GM23248 (cell line): ENCODE measurements at regions not wholly inside any gene's neighbourhood (a gene's known extent, or its start where the extent isn't known, plus 50 kb on each side); places are given as distances from the start of the nearest gene placed in this dataset.

ENCODE experiments used
- DNase-seq: peaks from one replicate; pipeline ENCODE4 v3.0.0-alpha.2; 2015
- H2AFZ ChIP-seq: fragments of 200-600 bp; sonication (generic); 2 replicates; pipeline ENCODE4 v1.6.1; 2016; ENCODE audit warnings: antibody characterized with exemption
- H3F3A ChIP-seq: fragments of 200-600 bp; sonication (generic); 2 replicates; pipeline ENCODE4 v1.6.1; 2016; ENCODE audit warnings: mild to moderate bottlenecking, antibody characterized with exemption, mixed run types; ENCODE audit not compliant: insufficient read depth
- H3K27ac ChIP-seq: fragments of 200-600 bp; sonication (generic); 2 replicates; pipeline ENCODE4 v1.5.1; 2016; ENCODE audit warnings: mild to moderate bottlenecking
- H3K27me3 ChIP-seq: fragments of 200-600 bp; sonication (generic); replicated peaks from 2 replicates; pipeline ENCODE4 v1.6.1; 2016; ENCODE audit warnings: mild to moderate bottlenecking; ENCODE audit not compliant: insufficient read depth
- H3K36me3 ChIP-seq: fragments of 200-600 bp; sonication (generic); 2 replicates; pipeline ENCODE4 v1.6.1; 2016; ENCODE audit warnings: low read depth, mild to moderate bottlenecking
- H3K4me1 ChIP-seq: fragments of 200-600 bp; sonication (generic); 2 replicates; pipeline ENCODE4 v1.6.1; 2016; ENCODE audit warnings: mild to moderate bottlenecking; ENCODE audit not compliant: insufficient read depth
- H3K4me2 ChIP-seq: fragments of 200-600 bp; sonication (generic); one replicate; pipeline ENCODE4 v1.6.1; 2016; ENCODE audit warnings: mild to moderate bottlenecking; ENCODE audit not compliant: unreplicated experiment
- H3K4me3 ChIP-seq: fragments of 200-600 bp; sonication (generic); 2 replicates; pipeline ENCODE4 v1.5.1; 2016; ENCODE audit warnings: mild to moderate bottlenecking
- H3K79me2 ChIP-seq: fragments of 200-600 bp; sonication (generic); 2 replicates; pipeline ENCODE4 v1.6.1; 2016; ENCODE audit warnings: mild to moderate bottlenecking; ENCODE audit not compliant: insufficient read depth
- H3K9ac ChIP-seq: fragments of 200-600 bp; sonication (generic); 2 replicates; pipeline ENCODE4 v1.6.1; 2016; ENCODE audit warnings: mild to moderate bottlenecking
- H3K9me2 ChIP-seq: fragments of 200-600 bp; sonication (generic); 2 replicates; pipeline ENCODE4 v1.6.1; 2016; ENCODE audit warnings: mixed run types, mild to moderate bottlenecking, moderate library complexity; ENCODE audit not compliant: insufficient read depth
- H3K9me3 ChIP-seq: fragments of 200-600 bp; sonication (generic); one replicate; pipeline ENCODE4 v1.6.1; 2017; ENCODE audit warnings: low read depth
- H4K20me1 ChIP-seq: fragments of 200-600 bp; sonication (generic); 2 replicates; pipeline ENCODE4 v1.6.0; 2016; ENCODE audit not compliant: insufficient read depth
- EZH2 ChIP-seq: fragments of 200-600 bp; sonication (generic); IDR thresholded peaks from 2 replicates; pipeline ENCODE4 v1.6.1; 2018; ENCODE audit warnings: antibody characterized with exemption, mild to moderate bottlenecking; ENCODE audit not compliant: insufficient read depth, poor library complexity, severe bottlenecking
- EZH2phosphoT487 ChIP-seq: fragments of 200-600 bp; sonication (generic); IDR thresholded peaks from 2 replicates; pipeline ENCODE4 v1.6.1; 2018; ENCODE audit warnings: antibody characterized with exemption, moderate library complexity, mild to moderate bottlenecking, low read depth; ENCODE audit not compliant: insufficient read depth
- WGBS, 2 experiments: methylation state at CpG; one replicate each; pipeline ENCODE4 v1.1.6; 2015 to 2017; ENCODE audit warnings: low lambda C conversion rate in 2 of 2, low coverage in 1 of 2; ENCODE audit errors: missing lambda C conversion rate in 2 of 2; 5-methylcytosine and 5-hydroxymethylcytosine counted together
- in situ Hi-C: fragments of 300-500 bp; cut with MboI; formaldehyde crosslinking; loops from 2 replicates; pipeline ENCODE4 v1.15.0; 2020

DNA sequence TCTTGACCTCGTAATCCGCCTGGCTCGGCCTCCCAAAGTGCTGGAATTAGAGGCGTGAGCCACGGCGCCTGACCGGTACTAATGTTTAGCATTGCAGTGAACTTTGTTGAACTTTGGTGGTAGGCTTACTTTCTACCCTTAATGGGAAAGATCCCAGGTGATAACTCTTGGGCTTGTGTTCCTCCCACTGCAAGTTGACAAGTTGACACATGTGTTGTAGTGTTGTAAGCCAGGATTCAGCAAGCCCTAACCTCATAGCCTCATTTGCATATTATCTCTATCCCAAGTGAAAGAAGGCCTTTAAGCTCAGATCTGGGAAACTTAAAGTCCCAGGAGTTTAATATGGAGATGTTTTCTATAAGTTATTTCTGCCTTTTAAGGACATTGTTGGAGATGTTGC, 80.0 kb upstream of the CLCN4 start:
- Histone ChIP-seq H2AFZ (no peak overlapping the region), H3K9me2 (no peaks in the 10 kb centered on the region), H3K4me2 (no peak overlapping the region), H3K27ac (no peak overlapping the region), H3K4me1 (no peaks in the 10 kb centered on the region; the same call in 1 of the 2 replicates), H3K9me3 (no peaks in the 10 kb centered on the region), H3K27me3 (no peaks in the 10 kb centered on the region), H3K79me2 (no peaks in the 10 kb centered on the region), H3K4me3 (no peak overlapping the region), H4K20me1 (no peaks in the 10 kb centered on the region), H3F3A (no peaks in the 10 kb centered on the region), H3K36me3 (no peaks in the 10 kb centered on the region), H3K9ac (no peak overlapping the region)
- no peak for TF ChIP-seq EZH2phosphoT487
- no peak for TF ChIP-seq EZH2
- in situ Hi-C loops = no loop called here
- no peak for DNase-seq
- WGBS, 2 experiments = 99 to 100% methylated on average over 7 of the region's 7 CpGs

DNA sequence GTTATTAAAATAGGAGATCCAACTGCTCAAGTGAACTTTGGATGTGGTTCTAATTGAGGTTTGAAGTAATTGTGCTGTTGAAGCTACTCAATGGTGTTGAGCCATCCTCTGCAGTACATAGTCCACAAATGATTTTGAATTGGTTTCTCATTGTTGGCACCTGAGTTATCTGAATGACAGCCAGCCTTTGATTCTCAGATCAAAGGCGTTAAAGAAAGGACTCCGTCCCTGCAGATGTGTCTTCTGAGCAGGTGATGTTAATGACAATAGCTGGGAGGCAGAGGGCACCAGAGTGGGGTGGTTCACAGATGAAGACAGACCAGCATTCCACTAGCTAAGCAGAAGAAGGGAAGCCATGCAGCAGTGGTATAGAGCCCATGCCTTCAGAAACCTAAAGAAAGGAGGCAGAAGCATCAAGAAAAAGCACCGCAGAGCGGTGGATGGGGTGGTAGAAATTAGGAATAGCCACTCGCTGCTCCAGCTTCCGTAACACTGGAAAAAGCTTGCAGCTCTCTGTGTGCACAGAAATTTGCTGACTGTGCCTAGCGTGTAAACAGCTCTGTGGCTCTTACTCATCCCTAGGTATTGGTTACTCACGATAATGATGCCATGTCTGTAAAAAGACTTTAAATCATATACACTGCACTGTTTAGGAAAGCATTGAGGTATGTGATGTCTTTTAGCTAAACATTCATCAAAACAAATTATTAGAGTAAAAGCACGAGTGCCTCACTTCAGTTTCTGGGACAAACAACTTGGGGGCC, 79.2 kb upstream of the CLCN4 start:
- Histone ChIP-seq H3K27ac (no peak overlapping the region), H2AFZ (no peak overlapping the region), H3K4me1 (no peaks in the 10 kb centered on the region; the same call in 1 of the 2 replicates), H3K36me3 (no peaks in the 10 kb centered on the region), H3K9ac (no peak overlapping the region), H4K20me1 (no peaks in the 10 kb centered on the region), H3K27me3 (no peaks in the 10 kb centered on the region), H3F3A (no peaks in the 10 kb centered on the region), H3K4me2 (no peak overlapping the region), H3K79me2 (no peaks in the 10 kb centered on the region), H3K4me3 (no peak overlapping the region), H3K9me3 (no peaks in the 10 kb centered on the region), H3K9me2 (no peaks in the 10 kb centered on the region)
- TF ChIP-seq EZH2 (no peak), EZH2phosphoT487 (no peak)
- peak; percentile 71 for DNase-seq
- in situ Hi-C loops = no loop called here
- WGBS, 2 experiments = 75 to 78% methylated on average over 9 of the region's 9 CpGs

DNA sequence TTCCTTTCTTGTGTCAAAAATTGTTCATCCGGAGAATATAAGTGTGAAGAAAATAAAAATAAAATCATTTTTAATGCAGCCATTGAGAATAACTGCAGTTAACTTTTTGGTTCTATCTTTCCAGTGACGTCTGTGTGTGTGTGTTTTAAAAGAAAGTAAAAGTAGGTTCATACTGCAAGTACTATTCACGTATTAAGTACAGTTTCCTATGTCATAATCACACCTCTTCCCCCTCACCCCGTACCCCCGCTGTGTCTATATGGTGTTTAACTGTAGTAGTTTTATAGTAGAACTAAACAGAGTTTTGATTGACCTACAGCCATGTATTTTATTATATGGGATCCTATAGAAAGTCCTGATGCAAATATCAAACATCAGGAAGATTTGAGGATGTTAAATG, 78.5 kb upstream of the CLCN4 start:
- Histone ChIP-seq H2AFZ (no peak overlapping the region), H3K27me3 (no peaks in the 10 kb centered on the region), H4K20me1 (no peaks in the 10 kb centered on the region), H3K27ac (no peak overlapping the region), H3K4me2 (no peak overlapping the region), H3F3A (no peaks in the 10 kb centered on the region), H3K9me3 (no peaks in the 10 kb centered on the region), H3K4me3 (no peak overlapping the region), H3K9ac (no peak overlapping the region), H3K4me1 (no peaks in the 10 kb centered on the region; the same call in 1 of the 2 replicates), H3K9me2 (no peaks in the 10 kb centered on the region), H3K79me2 (no peaks in the 10 kb centered on the region), H3K36me3 (no peaks in the 10 kb centered on the region)
- 92 to 98% methylated on average over 5 of the region's 5 CpGs for WGBS, 2 experiments
- in situ Hi-C loops = no loop called here
- no peak for DNase-seq
- TF ChIP-seq EZH2 = no peak
- no peak for TF ChIP-seq EZH2phosphoT487

DNA sequence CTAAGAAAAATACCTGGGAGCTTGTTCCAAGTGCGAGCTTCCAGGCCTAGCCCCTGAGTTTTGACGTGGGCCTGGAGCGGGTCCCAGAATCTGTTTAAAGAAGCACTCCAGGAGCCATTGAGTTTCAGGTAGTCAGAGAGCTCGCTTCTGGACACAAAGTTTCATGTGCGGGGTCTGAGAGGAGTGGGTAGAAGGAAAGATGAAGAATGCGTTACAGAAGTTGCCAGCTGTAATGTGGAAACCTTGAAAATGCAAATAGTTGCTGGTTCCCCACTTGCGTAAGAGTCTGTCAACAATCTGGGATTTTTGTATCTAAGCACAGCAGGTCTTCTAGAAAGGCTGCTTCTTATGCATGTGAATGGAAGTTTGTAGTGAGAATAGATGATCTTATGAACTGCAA, 77.5 kb upstream of the CLCN4 start:
- in situ Hi-C loops = no loop called here
- no peak for TF ChIP-seq EZH2phosphoT487
- TF ChIP-seq EZH2 = no peak
- no peaks in the 10 kb centered on the region for H3F3A ChIP-seq
- H3K27me3 ChIP-seq = no peaks in the 10 kb centered on the region
- DNase-seq = no peak
- H3K27ac ChIP-seq = no peak overlapping the region
- H3K4me3 ChIP-seq = no peak overlapping the region
- no peaks in the 10 kb centered on the region for H3K9me3 ChIP-seq
- H3K4me1 ChIP-seq = no peaks in the 10 kb centered on the region; the same call in 1 of the 2 replicates
- 88 to 90% methylated on average over 7 of the region's 7 CpGs for WGBS, 2 experiments
- no peaks in the 10 kb centered on the region for H3K36me3 ChIP-seq
- H3K9ac ChIP-seq = no peak overlapping the region
- H3K9me2 ChIP-seq = no peaks in the 10 kb centered on the region
- no peaks in the 10 kb centered on the region for H3K79me2 ChIP-seq
- no peak overlapping the region for H2AFZ ChIP-seq
- H3K4me2 ChIP-seq = no peak overlapping the region
- H4K20me1 ChIP-seq = no peaks in the 10 kb centered on the region

DNA sequence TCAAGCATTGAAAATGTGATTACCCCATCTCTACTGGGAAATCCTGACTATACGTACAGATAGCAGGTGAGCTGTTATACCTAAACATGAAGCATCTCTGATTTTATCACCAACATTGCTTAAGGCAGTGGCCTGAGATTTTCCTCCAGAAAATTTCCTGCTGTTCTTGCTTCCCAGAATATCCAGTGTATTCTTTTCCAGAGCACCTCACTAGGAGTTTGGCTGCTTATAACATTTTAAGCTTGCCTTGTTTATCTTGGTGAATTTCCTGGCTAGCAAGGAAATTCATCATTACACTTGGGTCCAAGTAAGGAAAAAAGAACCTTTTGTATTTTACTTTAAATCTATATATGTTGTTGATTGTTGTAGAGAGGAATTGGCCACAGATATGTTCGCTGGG, 73.0 kb upstream of the CLCN4 start:
- H3K4me1 ChIP-seq = no peaks in the 10 kb centered on the region
- H3K79me2 ChIP-seq = no peaks in the 10 kb centered on the region
- DNase-seq = no peak
- no peak overlapping the region for H3K4me3 ChIP-seq
- no peaks in the 10 kb centered on the region for H3K36me3 ChIP-seq
- no peaks in the 10 kb centered on the region for H3F3A ChIP-seq
- H3K27me3 ChIP-seq = no peaks in the 10 kb centered on the region
- no peaks in the 10 kb centered on the region for H4K20me1 ChIP-seq
- no peaks in the 10 kb centered on the region for H3K9me2 ChIP-seq
- no peak overlapping the region for H3K4me2 ChIP-seq
- TF ChIP-seq EZH2phosphoT487 = no peak
- TF ChIP-seq EZH2 = no peak
- H3K9ac ChIP-seq = no peak overlapping the region
- no peaks in the 10 kb centered on the region for H3K9me3 ChIP-seq
- no peak overlapping the region for H3K27ac ChIP-seq
- WGBS, 2 experiments = 100% methylated on average over 2 of the region's 2 CpGs
- no peak overlapping the region for H2AFZ ChIP-seq
- in situ Hi-C loops = no loop called here
